ENCODE measurements at regions not wholly inside any gene's neighbourhood (a gene's known extent, or its start where the extent isn't known, plus 50 kb on each side); places are given as distances from the start of the nearest gene placed in this dataset.

DNA sequence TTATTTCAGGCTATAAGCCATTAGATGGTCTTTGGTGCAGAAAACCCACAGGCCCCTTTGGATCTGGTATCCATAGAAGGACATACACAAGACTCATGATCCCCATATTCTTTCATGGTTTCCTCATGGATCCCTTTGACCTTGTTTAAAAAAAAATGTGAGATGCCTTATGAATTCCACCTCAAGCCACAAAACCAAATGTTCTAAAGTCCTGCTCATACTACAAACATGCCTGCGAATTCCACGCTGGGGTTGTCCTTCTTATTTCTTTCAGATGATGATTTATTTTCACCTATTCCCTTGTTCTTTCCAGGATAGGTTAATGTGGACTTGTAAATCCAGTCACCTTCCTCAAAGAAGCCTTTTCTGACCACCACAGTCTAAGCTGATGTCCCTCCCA is 256.9 kb upstream of the DPYD start:
- Mint-ChIP-seq H3K27me3 (ENCODE audit: unreplicated experiment) (peaks cover 1% of the 10 kb centered on the region), H3K4me1 (ENCODE audit: unreplicated experiment) (peaks cover 9% of the 10 kb centered on the region), H3K9me3 (ENCODE audit: unreplicated experiment) (no peaks in the 10 kb centered on the region), H3K4me3 (ENCODE audit: unreplicated experiment) (no peak overlapping the region), H3K36me3 (ENCODE audit: low read depth, unreplicated experiment) (no peaks in the 10 kb centered on the region), H3K27ac (ENCODE audit: unreplicated experiment) (no peak overlapping the region)
- TF ChIP-seq, protein P1, sequence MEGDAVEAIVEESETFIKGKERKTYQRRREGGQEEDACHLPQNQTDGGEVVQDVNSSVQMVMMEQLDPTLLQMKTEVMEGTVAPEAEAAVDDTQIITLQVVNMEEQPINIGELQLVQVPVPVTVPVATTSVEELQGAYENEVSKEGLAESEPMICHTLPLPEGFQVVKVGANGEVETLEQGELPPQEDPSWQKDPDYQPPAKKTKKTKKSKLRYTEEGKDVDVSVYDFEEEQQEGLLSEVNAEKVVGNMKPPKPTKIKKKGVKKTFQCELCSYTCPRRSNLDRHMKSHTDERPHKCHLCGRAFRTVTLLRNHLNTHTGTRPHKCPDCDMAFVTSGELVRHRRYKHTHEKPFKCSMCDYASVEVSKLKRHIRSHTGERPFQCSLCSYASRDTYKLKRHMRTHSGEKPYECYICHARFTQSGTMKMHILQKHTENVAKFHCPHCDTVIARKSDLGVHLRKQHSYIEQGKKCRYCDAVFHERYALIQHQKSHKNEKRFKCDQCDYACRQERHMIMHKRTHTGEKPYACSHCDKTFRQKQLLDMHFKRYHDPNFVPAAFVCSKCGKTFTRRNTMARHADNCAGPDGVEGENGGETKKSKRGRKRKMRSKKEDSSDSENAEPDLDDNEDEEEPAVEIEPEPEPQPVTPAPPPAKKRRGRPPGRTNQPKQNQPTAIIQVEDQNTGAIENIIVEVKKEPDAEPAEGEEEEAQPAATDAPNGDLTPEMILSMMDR (IDR thresholded peaks at IDR 0.05; ENCODE audit: unreplicated experiment): no peak
- DNase-seq (ENCODE audit: low spot score): no peak

- no peak overlapping the region for H3K4me3 Mint-ChIP-seq (ENCODE audit: unreplicated experiment)
- H3K27ac Mint-ChIP-seq (ENCODE audit: unreplicated experiment): no peak overlapping the region
- no peaks in the 10 kb centered on the region for H3K36me3 Mint-ChIP-seq (ENCODE audit: low read depth, unreplicated experiment)
- peaks cover 9% of the 10 kb centered on the region for H3K4me1 Mint-ChIP-seq (ENCODE audit: unreplicated experiment)
- no peaks in the 10 kb centered on the region for H3K9me3 Mint-ChIP-seq (ENCODE audit: unreplicated experiment)
- no peak for DNase-seq (ENCODE audit: low spot score)
- TF ChIP-seq, protein P1 (IDR thresholded peaks at IDR 0.05; ENCODE audit: unreplicated experiment): no peak
- peaks cover 1% of the 10 kb centered on the region for H3K27me3 Mint-ChIP-seq (ENCODE audit: unreplicated experiment)
These were observed 256.1 kb upstream of the DPYD start for GRCh38 chr1:98176936-98177335.

DNA sequence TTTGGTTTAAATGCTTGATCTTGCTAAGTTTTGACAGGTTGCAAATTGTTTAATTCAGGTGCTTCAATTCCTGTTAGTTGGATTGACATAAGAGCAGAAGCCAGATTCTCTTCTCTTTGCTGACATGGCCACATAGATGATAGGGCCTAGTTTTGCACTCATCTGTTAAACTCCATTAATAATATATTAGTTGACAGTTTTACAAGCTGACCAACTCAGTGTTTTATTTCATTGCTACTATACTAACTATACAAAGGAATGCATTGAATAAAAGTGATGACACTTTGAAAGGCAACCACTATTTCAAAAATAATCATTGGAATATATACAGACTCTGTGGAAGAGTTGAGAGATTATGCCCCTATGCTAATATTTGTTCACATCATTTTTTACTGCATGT is 255.6 kb upstream of the DPYD start:
- Mint-ChIP-seq H3K9me3 (ENCODE audit: unreplicated experiment) (no peaks in the 10 kb centered on the region), H3K27ac (ENCODE audit: unreplicated experiment) (no peak overlapping the region), H3K36me3 (ENCODE audit: low read depth, unreplicated experiment) (no peaks in the 10 kb centered on the region), H3K4me1 (ENCODE audit: unreplicated experiment) (peaks cover 9% of the 10 kb centered on the region), H3K4me3 (ENCODE audit: unreplicated experiment) (no peak overlapping the region), H3K27me3 (ENCODE audit: unreplicated experiment) (peaks cover 1% of the 10 kb centered on the region)
- no peak for DNase-seq (ENCODE audit: low spot score)
- TF ChIP-seq, protein P1 (IDR thresholded peaks at IDR 0.05; ENCODE audit: unreplicated experiment): no peak

GRCh38 chr1:98172578-98172977 is 251.7 kb upstream of the DPYD start:
- Mint-ChIP-seq H3K36me3 (ENCODE audit: low read depth, unreplicated experiment) (no peaks in the 10 kb centered on the region), H3K4me3 (ENCODE audit: unreplicated experiment) (no peak overlapping the region), H3K27me3 (ENCODE audit: unreplicated experiment) (peaks cover 1% of the 10 kb centered on the region), H3K27ac (ENCODE audit: unreplicated experiment) (no peak overlapping the region), H3K4me1 (ENCODE audit: unreplicated experiment) (peaks cover 9% of the 10 kb centered on the region), H3K9me3 (ENCODE audit: unreplicated experiment) (no peaks in the 10 kb centered on the region)
- DNase-seq (ENCODE audit: low spot score): no peak
- TF ChIP-seq, protein P1 (IDR thresholded peaks at IDR 0.05; ENCODE audit: unreplicated experiment): no peak

- TF ChIP-seq, protein P1 (IDR thresholded peaks at IDR 0.05; ENCODE audit: unreplicated experiment): no peak
- Mint-ChIP-seq H3K4me3 (ENCODE audit: unreplicated experiment) (no peak overlapping the region), H3K27me3 (ENCODE audit: unreplicated experiment) (peaks cover 1% of the 10 kb centered on the region), H3K27ac (ENCODE audit: unreplicated experiment) (no peak overlapping the region), H3K4me1 (ENCODE audit: unreplicated experiment) (peaks cover 9% of the 10 kb centered on the region), H3K9me3 (ENCODE audit: unreplicated experiment) (no peaks in the 10 kb centered on the region), H3K36me3 (ENCODE audit: low read depth, unreplicated experiment) (no peaks in the 10 kb centered on the region)
- no peak for DNase-seq (ENCODE audit: low spot score)
These were observed 251.2 kb upstream of the DPYD start for GRCh38 chr1:98172022-98172421.

All from endothelial cell (in vitro differentiated cells).